Stimulated activated CD4-positive, alpha-beta T cell treated with anti-CD3 and anti-CD28 coated beads, Interleukin-1b, Interleukin-23, amount 100 ng/mL, for 48 hours (primary cell): ENCODE measurements at regions not wholly inside any gene's neighbourhood (a gene's known extent, or its start where the extent isn't known, plus 50 kb on each side); places are given as distances from the start of the nearest gene placed in this dataset.
"Not testable (repeated sequence)": the region's sequence is repeated elsewhere in the genome, so short reads cannot be mapped to it uniquely, and the experiment has no call there.

Experiments used
- DNase-seq: peaks from one replicate; pipeline ENCODE4 v3.0.0-alpha.2; 2020

GRCh38 chr20:40019510-40019909 lies 669.5 kb downstream of the MAFB start:
- no peak for DNase-seq

GRCh38 chr20:40017765-40018164 lies 671.3 kb downstream of the MAFB start:
- no peak for DNase-seq

GRCh38 chr20:40016890-40017289 lies 672.1 kb downstream of the MAFB start:
- no peak for DNase-seq

- DNase-seq, result no peak
These were observed 672.6 kb downstream of the MAFB start for GRCh38 chr20:40016392-40016791.

GRCh38 chr20:40012026-40012425 lies 677.0 kb downstream of the MAFB start:
- DNase-seq, result not testable (repeated sequence)

GRCh38 chr20:40010483-40010882 lies 678.6 kb downstream of the MAFB start:
- DNase-seq, result no peak

- DNase-seq, result no peak
These were observed 679.5 kb downstream of the MAFB start for GRCh38 chr20:40009542-40009941.

- DNase-seq, result no peak
These were observed 680.9 kb downstream of the MAFB start for GRCh38 chr20:40008177-40008576.

GRCh38 chr20:40006168-40006860 lies 682.7 kb downstream of the MAFB start:
- no peak for DNase-seq

GRCh38 chr20:40004092-40004491 lies 684.9 kb downstream of the MAFB start:
- DNase-seq, result not testable (repeated sequence)

- no peak for DNase-seq
These were observed 695.3 kb downstream of the MAFB start for GRCh38 chr20:39993742-39994141.

GRCh38 chr20:39990692-39991091 lies 698.3 kb downstream of the MAFB start:
- no peak for DNase-seq

- no peak for DNase-seq
These were observed 700.0 kb downstream of the MAFB start for GRCh38 chr20:39988991-39989390.

- no peak for DNase-seq
These were observed 702.7 kb downstream of the MAFB start for GRCh38 chr20:39986173-39986904.

GRCh38 chr20:39985271-39985827 lies 703.7 kb downstream of the MAFB start:
- no peak for DNase-seq

- no peak for DNase-seq
These were observed 705.4 kb downstream of the MAFB start for GRCh38 chr20:39983655-39984054.

- no peak for DNase-seq
These were observed 705.9 kb downstream of the MAFB start for GRCh38 chr20:39983183-39983582.

GRCh38 chr20:39974966-39975501 lies 714.0 kb downstream of the MAFB start:
- DNase-seq, result no peak

- no peak for DNase-seq
These were observed 720.5 kb downstream of the MAFB start for GRCh38 chr20:39968495-39968894.

GRCh38 chr20:39967806-39968205 lies 721.2 kb downstream of the MAFB start:
- DNase-seq, result no peak

GRCh38 chr20:39961637-39962244 lies 727.3 kb downstream of the MAFB start:
- no peak for DNase-seq

GRCh38 chr20:39960522-39961428 lies 728.3 kb downstream of the MAFB start:
- DNase-seq, result no peak
